ENCODE measurements at regions not wholly inside any gene's neighbourhood (a gene's known extent, or its start where the extent isn't known, plus 50 kb on each side); places are given as distances from the start of the nearest gene placed in this dataset.

DNA sequence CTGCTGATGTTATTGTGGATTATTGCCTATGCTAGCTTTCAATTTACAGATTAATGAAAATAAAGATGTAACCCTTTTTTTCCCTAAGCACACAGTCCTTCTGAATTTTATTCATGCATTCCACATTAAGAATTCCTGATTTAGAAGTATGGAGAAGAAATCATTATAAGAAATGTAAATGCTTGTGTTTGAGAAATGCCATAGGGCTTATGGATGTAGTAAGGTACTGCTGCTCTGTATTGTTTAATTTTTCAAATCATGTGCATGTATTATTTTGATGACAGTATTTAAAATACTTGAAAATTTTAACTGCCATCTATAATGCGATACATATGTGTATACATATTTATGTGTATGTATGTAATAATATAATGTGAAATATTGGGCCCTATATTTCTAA is 167.1 kb upstream of the SOX5 start:
- ChIA-PET CTCF (no interaction called here), POLR2A (no interaction called here)
- TF ChIP-seq, protein P1, sequence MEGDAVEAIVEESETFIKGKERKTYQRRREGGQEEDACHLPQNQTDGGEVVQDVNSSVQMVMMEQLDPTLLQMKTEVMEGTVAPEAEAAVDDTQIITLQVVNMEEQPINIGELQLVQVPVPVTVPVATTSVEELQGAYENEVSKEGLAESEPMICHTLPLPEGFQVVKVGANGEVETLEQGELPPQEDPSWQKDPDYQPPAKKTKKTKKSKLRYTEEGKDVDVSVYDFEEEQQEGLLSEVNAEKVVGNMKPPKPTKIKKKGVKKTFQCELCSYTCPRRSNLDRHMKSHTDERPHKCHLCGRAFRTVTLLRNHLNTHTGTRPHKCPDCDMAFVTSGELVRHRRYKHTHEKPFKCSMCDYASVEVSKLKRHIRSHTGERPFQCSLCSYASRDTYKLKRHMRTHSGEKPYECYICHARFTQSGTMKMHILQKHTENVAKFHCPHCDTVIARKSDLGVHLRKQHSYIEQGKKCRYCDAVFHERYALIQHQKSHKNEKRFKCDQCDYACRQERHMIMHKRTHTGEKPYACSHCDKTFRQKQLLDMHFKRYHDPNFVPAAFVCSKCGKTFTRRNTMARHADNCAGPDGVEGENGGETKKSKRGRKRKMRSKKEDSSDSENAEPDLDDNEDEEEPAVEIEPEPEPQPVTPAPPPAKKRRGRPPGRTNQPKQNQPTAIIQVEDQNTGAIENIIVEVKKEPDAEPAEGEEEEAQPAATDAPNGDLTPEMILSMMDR (IDR thresholded peaks at IDR 0.05), result no peak
- no peak overlapping the region for H3K27ac Mint-ChIP-seq
- H3K36me3 Mint-ChIP-seq (ENCODE audit: low read depth), result no peaks in the 10 kb centered on the region
- no peaks in the 10 kb centered on the region for H3K4me1 Mint-ChIP-seq (ENCODE audit: low read depth)
- no peaks in the 10 kb centered on the region for H3K27me3 Mint-ChIP-seq
- DNase-seq, result no peak
- intact Hi-C loops (cut with micrococcal nuclease), result no loop called here
- no peak for ATAC-seq
- no peaks in the 10 kb centered on the region for H3K9me3 Mint-ChIP-seq
- no peak overlapping the region for H3K4me3 Mint-ChIP-seq

DNA sequence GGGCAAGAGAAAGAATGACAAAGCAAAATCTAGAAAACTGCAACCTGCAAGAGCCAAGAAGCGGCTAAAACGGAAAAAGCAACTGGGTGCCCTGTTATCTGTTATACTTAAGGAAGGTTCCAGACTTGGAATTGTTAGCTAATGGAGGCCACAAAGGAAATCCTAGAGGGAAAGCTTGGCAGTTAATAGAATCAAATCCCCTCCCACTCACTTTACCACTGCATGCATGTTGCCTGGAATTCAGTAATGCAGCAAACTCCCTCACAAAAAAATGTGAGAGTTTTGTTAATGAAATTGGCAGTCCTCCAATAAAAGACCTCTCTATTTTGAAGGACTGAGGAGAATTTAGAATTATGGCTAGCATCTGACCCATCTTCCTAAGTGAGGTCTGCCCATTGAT is 164.2 kb upstream of the SOX5 start:
- Mint-ChIP-seq H3K4me3 (no peak overlapping the region), H3K9me3 (peaks cover 2% of the 10 kb centered on the region), H3K4me1 (ENCODE audit: low read depth) (no peaks in the 10 kb centered on the region), H3K27ac (no peak overlapping the region), H3K27me3 (no peaks in the 10 kb centered on the region), H3K36me3 (ENCODE audit: low read depth) (no peaks in the 10 kb centered on the region)
- TF ChIP-seq, protein P1 (IDR thresholded peaks at IDR 0.05), result no peak
- CTCF ChIA-PET, result no interaction called here
- intact Hi-C loops (cut with micrococcal nuclease), result no loop called here
- ATAC-seq (no peak), DNase-seq (no peak)
- POLR2A ChIA-PET, result no interaction called here

DNA sequence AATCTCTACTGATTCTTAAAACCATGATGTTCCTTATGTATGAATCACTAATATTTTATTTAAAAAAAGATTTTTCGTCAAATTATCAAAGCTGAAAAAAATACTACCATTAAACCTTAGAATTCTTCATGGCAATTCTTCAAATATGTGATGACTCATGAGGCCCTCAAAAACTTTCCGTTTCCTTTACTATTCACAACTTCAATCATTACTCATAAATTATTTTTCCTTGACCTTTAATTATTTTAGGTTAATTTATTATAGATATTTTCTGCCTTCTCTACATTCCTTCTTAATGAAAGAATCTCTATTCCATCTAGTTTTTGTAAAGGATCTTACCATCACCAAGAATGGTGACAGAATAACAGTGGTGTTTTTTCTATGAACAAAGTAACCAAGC is 162.1 kb upstream of the SOX5 start:
- H3K36me3 Mint-ChIP-seq (ENCODE audit: low read depth), result no peaks in the 10 kb centered on the region
- H3K9me3 Mint-ChIP-seq, result peaks cover 2% of the 10 kb centered on the region
- ChIA-PET CTCF (no interaction called here), POLR2A (no interaction called here)
- no peak overlapping the region for H3K4me3 Mint-ChIP-seq
- ATAC-seq, result no peak
- DNase-seq, result no peak
- no peaks in the 10 kb centered on the region for H3K27me3 Mint-ChIP-seq
- TF ChIP-seq, protein P1 (IDR thresholded peaks at IDR 0.05), result no peak
- no peaks in the 10 kb centered on the region for H3K4me1 Mint-ChIP-seq (ENCODE audit: low read depth)
- H3K27ac Mint-ChIP-seq, result no peak overlapping the region
- intact Hi-C loops (cut with micrococcal nuclease), result no loop called here

DNA sequence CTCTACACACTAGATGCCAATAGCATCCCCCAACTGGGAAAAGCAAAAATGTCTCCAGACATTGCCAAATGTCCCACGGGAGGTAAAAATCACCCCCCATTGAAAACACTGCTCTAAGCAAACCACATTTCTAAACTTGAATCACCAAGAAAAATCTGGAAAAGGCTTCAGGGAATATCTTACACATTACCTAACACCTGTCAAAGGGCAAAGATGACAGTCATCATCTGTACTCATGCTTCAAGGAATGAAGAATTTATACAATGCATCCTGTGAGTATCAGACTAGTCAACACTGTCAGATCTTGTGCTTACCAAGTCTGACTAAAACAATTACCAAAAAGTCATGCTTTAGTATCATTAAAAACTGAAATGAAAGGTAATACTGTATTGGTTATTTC is 161.6 kb upstream of the SOX5 start:
- H3K27ac Mint-ChIP-seq, result no peak overlapping the region
- no peaks in the 10 kb centered on the region for H3K36me3 Mint-ChIP-seq (ENCODE audit: low read depth)
- H3K27me3 Mint-ChIP-seq, result no peaks in the 10 kb centered on the region
- no peaks in the 10 kb centered on the region for H3K4me1 Mint-ChIP-seq (ENCODE audit: low read depth)
- intact Hi-C loops (cut with micrococcal nuclease), result no loop called here
- H3K9me3 Mint-ChIP-seq, result peaks cover 2% of the 10 kb centered on the region
- TF ChIP-seq, protein P1 (IDR thresholded peaks at IDR 0.05), result no peak
- ATAC-seq, result no peak
- POLR2A ChIA-PET, result no interaction called here
- CTCF ChIA-PET, result no interaction called here
- H3K4me3 Mint-ChIP-seq, result no peak overlapping the region
- no peak for DNase-seq

DNA sequence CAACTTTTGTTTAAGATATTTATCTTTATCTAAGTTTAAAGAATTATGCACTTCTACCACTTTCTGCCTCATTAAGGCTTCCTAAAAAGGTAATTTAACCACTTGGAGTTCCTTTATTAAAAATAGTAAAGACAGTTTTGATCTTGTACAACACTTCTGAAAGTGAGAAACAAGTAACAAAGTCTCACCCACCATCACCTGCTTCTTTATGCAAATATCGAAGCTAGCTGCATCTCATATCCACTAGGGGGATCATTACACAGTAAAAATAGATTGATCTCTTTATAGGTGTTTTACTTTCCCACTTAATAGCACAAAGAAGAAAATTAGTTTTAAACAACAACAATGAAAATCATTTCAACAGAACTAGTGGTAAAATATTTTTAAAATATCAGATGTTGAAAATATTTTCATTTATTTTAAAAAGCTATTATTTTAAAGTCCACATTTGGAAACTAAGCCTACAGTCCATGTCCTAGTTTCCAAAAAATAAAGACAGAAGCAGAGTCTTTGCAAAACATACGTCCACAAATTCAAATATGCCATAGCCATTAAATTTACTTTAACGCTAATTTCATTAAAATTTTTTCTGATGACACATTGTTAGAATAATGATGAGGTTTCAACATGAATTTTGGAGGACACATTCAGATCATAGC is 160.0 kb upstream of the SOX5 start:
- Mint-ChIP-seq H3K27ac (no peak overlapping the region), H3K9me3 (peaks cover 2% of the 10 kb centered on the region), H3K4me3 (no peak overlapping the region), H3K4me1 (ENCODE audit: low read depth) (no peaks in the 10 kb centered on the region), H3K27me3 (no peaks in the 10 kb centered on the region), H3K36me3 (ENCODE audit: low read depth) (no peaks in the 10 kb centered on the region)
- ATAC-seq, result no peak
- TF ChIP-seq, protein P1 (IDR thresholded peaks at IDR 0.05), result no peak
- CTCF ChIA-PET, result no interaction called here
- POLR2A ChIA-PET, result no interaction called here
- intact Hi-C loops (cut with micrococcal nuclease), result no loop called here
- DNase-seq, result no peak
